GM12875 (cell line): ENCODE measurements at regions not wholly inside any gene's neighbourhood (a gene's known extent, or its start where the extent isn't known, plus 50 kb on each side); places are given as distances from the start of the nearest gene placed in this dataset.

Source experiments
- H3K4me3 ChIP-seq: one replicate; pipeline ENCODE4 v1.5.1; 2011; ENCODE audit warnings: low read depth, low read length, control low read depth
- TF ChIP-seq, protein P1 (sequence below): IDR thresholded peaks from 2 replicates; pipeline ENCODE4 v1.5.1; 2011; ENCODE audit warnings: low read depth, mild to moderate bottlenecking, control low read depth, inconsistent platforms, low read length, moderate library complexity, borderline replicate concordance; ENCODE audit not compliant: insufficient read depth

GRCh38 chr6:134632024-134632423, 314.1 kb upstream of the SGK1 start:
- no peak overlapping the region for H3K4me3 ChIP-seq
- TF ChIP-seq, protein P1, sequence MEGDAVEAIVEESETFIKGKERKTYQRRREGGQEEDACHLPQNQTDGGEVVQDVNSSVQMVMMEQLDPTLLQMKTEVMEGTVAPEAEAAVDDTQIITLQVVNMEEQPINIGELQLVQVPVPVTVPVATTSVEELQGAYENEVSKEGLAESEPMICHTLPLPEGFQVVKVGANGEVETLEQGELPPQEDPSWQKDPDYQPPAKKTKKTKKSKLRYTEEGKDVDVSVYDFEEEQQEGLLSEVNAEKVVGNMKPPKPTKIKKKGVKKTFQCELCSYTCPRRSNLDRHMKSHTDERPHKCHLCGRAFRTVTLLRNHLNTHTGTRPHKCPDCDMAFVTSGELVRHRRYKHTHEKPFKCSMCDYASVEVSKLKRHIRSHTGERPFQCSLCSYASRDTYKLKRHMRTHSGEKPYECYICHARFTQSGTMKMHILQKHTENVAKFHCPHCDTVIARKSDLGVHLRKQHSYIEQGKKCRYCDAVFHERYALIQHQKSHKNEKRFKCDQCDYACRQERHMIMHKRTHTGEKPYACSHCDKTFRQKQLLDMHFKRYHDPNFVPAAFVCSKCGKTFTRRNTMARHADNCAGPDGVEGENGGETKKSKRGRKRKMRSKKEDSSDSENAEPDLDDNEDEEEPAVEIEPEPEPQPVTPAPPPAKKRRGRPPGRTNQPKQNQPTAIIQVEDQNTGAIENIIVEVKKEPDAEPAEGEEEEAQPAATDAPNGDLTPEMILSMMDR, result no peak

DNA sequence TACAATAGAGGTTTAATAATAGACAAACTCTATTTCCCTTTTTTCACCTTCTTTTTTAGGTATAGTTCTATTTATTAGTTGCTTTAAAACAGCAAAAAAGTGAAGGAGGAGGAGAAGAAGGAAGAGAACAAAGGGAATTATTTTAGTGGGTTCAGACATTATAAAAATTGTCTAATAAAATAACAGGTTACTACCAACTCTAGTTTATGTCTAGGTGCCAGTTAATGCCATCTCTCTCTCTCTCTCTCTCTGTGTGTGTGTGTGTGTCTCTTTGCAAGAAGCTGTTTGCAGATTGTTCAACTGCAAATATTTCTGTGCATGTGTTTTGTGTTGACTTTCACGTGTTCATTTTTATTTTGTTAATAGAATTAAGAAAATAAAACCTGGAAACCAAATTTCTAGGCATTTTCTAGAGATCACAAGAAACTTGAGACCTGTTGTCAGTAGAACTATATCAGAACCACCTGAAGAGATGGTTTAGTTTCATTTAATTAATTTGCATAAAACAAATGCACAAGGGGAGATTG, 313.5 kb upstream of the SGK1 start:
- no peak overlapping the region for H3K4me3 ChIP-seq
- TF ChIP-seq, protein P1, result no peak

DNA sequence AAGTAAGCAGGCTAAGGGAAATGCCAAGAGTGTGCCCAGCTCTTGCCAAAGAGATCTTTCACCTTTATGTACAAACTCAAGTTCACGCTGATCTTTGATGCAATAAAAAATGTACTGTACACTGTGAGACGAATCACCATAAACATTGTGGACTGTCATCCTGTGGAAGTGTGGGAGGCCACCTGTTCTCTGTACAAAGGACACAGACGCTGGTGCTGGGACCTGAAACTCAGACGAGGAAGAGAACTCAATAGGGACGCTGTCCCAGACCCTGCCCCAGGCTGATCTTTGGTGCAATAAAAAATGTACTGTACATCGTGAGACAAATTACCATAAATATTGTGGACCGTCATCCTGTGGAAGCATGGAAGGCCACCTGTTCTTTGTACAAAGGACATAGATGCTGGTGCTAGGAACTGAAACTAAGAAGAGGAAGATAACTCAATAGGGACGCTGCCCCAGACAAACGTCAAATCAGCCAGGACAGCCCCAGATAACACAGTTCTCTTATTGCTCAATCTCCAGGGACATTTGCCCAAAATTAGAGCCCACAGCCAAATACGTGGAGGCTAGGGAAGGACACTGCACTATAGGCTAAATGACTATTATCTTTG, 312.7 kb upstream of the SGK1 start:
- no peak overlapping the region for H3K4me3 ChIP-seq
- TF ChIP-seq, protein P1, result no peak

DNA sequence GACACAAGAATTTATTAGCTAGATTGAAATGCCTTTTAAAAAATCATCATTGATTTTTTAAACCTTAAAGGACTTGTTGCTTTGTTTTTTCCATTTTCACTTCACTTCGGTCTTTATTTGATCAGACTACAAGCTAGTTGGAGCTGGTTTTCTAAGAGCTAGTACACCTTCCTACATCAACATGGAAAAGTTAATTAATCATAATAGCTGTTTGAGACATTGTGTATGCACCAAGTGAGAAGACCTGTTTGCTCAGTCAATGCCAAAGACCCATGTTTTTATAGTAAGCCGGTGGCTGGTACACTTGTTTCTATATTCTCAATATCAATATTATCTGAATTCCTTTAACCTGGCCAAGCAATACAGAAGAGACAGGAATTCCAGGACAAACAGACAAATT, 310.2 kb upstream of the SGK1 start:
- TF ChIP-seq, protein P1, result no peak
- H3K4me3 ChIP-seq, result no peak overlapping the region

DNA sequence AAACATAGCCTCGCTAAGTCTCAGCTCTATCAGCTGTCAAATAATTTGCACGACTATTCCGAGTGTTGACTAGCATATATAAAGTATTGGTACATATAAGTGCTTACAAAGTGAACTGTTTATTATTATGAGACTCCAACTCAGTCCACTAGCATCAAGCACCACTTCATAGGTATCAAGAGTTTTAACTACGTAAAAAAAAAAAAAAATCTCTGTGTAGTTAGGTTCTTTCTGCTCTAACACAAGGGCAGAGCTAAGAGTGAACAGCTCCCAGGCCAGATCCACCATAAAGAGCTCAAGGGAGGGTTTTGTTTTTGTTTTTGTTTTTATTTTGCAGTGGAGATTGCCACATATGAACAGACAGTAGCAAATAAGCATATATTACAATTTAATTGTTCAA, 309.8 kb upstream of the SGK1 start:
- TF ChIP-seq, protein P1, result no peak
- no peak overlapping the region for H3K4me3 ChIP-seq

DNA sequence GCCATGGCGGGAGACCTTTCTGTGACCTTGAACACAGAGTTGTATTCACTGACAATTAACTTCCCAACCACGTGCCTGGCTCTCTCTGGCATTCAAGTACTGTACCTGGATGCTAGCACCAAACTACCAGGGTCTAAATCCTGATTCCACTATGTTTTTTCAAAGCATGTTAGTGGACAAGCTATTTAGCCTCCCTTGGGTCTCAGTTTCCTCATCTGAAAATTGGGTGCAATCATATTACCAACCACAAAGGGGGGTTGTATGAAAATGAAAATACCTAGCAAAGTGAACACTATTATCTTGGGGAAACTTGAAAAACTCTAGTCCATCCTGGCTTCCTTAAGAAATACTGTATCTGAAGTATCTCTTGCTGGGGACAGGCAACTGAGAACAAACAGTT, 308.7 kb upstream of the SGK1 start:
- TF ChIP-seq, protein P1, result no peak
- H3K4me3 ChIP-seq, result no peak overlapping the region

- no peak overlapping the region for H3K4me3 ChIP-seq
- TF ChIP-seq, protein P1, result no peak
These were observed 308.2 kb upstream of the SGK1 start for GRCh38 chr6:134626086-134626485.
